Heart left ventricle (tissue), 13 donors: ENCODE measurements at regions not wholly inside any gene's neighbourhood (a gene's known extent, or its start where the extent isn't known, plus 50 kb on each side); places are given as distances from the start of the nearest gene placed in this dataset.

Source experiments
- POLR2A ChIP-seq, 2 donors: fragments of 450-650 bp; IDR thresholded peaks; one replicate each; pipeline ENCODE4 v1.6.1; 2017; ENCODE audit warnings: antibody characterized with exemption in 2 of 2, mild to moderate bottlenecking in 2 of 2, moderate library complexity in 2 of 2
- TF ChIP-seq, protein P1 (sequence below), 12 donors: fragments of 200-600 bp; sonication (generic) in 4 of 12; IDR thresholded peaks; one replicate each; pipeline versions ENCODE4 v1.5.0 to v1.8.0; 2018 to 2022; ENCODE audit warnings: antibody characterized with exemption in 12 of 12, mild to moderate bottlenecking in 5 of 12
- donor health status: ischemic (EF 13 %, LVEDD 7.1; RV severe dilation, severe dysfunction).
- donor health status: DM: no; HTN: yes; CAD: no.
- donor health status: DM: no; HTN: no; CAD: no.
- donor health status: ischemic (EF 25% LVEDD 6.9; RV normal size, moderate dysfunction).
- donor health status: ischemic (EF 25% LVEDD 5.7; RV mildly dilated, moderate dysfunction).
- donor health status: ischemic (EF 35%, LVEDD 5.7; RV mildly dilated, moderate dysfunction).
- donor health status: nonischemic (EF 11% LVEDD 7.7; RV severe dilation, severe dysfunction).
- donor health status: DM: yes; HTN: yes; CAD: no.
- donor health status: PGD.
- donor health status: ischemic (EF 29% LVEDD 5.4; RV normal size, mild dysfunction).
- donor health status: nonischemic (EF 23%, LVEDD 6.1; RV moderate dilation, normal function).

DNA sequence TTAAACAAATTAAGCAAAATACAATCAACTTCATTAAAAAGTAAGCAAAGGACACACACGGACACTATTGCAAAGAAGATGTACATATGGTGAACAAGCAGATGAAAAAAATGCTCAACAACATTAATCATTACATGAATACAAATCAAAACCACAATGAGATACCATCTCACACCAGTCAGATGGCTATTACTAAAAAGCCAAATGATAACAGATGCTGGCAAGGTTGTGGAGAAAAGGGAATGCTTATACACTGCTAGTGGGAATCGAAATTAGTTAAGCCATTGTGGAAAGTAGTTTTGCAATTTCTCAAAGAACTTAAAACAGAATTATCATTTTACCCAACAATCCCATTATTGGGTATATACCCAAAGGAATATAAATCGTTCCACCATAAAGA is 636.2 kb upstream of the ST8SIA4 start:
- no peak for TF ChIP-seq POLR2A (IDR thresholded peaks at IDR 0.05)
- TF ChIP-seq, protein P1, sequence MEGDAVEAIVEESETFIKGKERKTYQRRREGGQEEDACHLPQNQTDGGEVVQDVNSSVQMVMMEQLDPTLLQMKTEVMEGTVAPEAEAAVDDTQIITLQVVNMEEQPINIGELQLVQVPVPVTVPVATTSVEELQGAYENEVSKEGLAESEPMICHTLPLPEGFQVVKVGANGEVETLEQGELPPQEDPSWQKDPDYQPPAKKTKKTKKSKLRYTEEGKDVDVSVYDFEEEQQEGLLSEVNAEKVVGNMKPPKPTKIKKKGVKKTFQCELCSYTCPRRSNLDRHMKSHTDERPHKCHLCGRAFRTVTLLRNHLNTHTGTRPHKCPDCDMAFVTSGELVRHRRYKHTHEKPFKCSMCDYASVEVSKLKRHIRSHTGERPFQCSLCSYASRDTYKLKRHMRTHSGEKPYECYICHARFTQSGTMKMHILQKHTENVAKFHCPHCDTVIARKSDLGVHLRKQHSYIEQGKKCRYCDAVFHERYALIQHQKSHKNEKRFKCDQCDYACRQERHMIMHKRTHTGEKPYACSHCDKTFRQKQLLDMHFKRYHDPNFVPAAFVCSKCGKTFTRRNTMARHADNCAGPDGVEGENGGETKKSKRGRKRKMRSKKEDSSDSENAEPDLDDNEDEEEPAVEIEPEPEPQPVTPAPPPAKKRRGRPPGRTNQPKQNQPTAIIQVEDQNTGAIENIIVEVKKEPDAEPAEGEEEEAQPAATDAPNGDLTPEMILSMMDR (IDR thresholded peaks at IDR 0.05), result no peak
